ENCODE measurements at regions not wholly inside any gene's neighbourhood (a gene's known extent, or its start where the extent isn't known, plus 50 kb on each side); places are given as distances from the start of the nearest gene placed in this dataset.

GRCh38 chr10:78359640-78360091 lies 326.0 kb downstream of the RPS24 start:
- TF ChIP-seq POLR2A (IDR thresholded peaks at IDR 0.05) = no peak
- TF ChIP-seq CTCF (IDR thresholded peaks at IDR 0.05) = no peak
